Stomach smooth muscle (tissue), 2 donors: ENCODE measurements at regions not wholly inside any gene's neighbourhood (a gene's known extent, or its start where the extent isn't known, plus 50 kb on each side); places are given as distances from the start of the nearest gene placed in this dataset.

ENCODE experiments used
- H3K27ac ChIP-seq: one replicate; pipeline ENCODE4 v1.7.0; 2013; ENCODE audit warnings: mild to moderate bottlenecking, low read length, inconsistent platforms
- H3K27me3 ChIP-seq, 2 donors: one replicate each; pipeline ENCODE4 v1.7.0; 2013; ENCODE audit warnings: low read length in 2 of 2; ENCODE audit not compliant: insufficient read depth in 2 of 2, control insufficient read depth in 1 of 2
- H3K36me3 ChIP-seq, 2 donors: one replicate each; pipeline ENCODE4 v1.7.0; 2013; ENCODE audit warnings: low read length in 2 of 2; ENCODE audit not compliant: control insufficient read depth in 2 of 2, insufficient read depth in 2 of 2
- H3K4me1 ChIP-seq: one replicate; pipeline ENCODE4 v1.7.0; 2013; ENCODE audit warnings: low read length; ENCODE audit not compliant: control insufficient read depth, insufficient read depth
- H3K4me3 ChIP-seq, 2 donors: one replicate each; pipeline ENCODE4 v1.7.0; 2013; ENCODE audit warnings: low read length in 2 of 2
- H3K9ac ChIP-seq, 2 donors: one replicate each; pipeline ENCODE4 v1.7.0; 2013; ENCODE audit warnings: low read length in 2 of 2, mild to moderate bottlenecking in 1 of 2
- H3K9me3 ChIP-seq, 2 donors: one replicate each; pipeline ENCODE4 v1.7.0; 2013; ENCODE audit warnings: low read length in 2 of 2; ENCODE audit not compliant: control insufficient read depth in 2 of 2
- donor health status: healthy.
- donor health status: Pancreatic carcinoma.

GRCh38 chr17:72021417-72022041 is 99.3 kb upstream of the SOX9 start:
- Histone ChIP-seq H3K27me3 (peaks cover 2 to 4% of the 10 kb centered on the region in 2 donors), H3K27ac (no peak overlapping the region), H3K4me1 (no peaks in the 10 kb centered on the region), H3K36me3 (no peaks in the 10 kb centered on the region), H3K4me3 (no peak overlapping the region), H3K9ac (no peak overlapping the region), H3K9me3 (peaks cover 0 to 5% of the 10 kb centered on the region in 2 donors)

GRCh38 chr17:72022328-72023275 is 98.2 kb upstream of the SOX9 start:
- no peaks in the 10 kb centered on the region for H3K4me1 ChIP-seq
- H3K27me3 ChIP-seq = peaks cover 4% of the 10 kb centered on the region in 2 donors
- H3K36me3 ChIP-seq = no peaks in the 10 kb centered on the region
- H3K4me3 ChIP-seq = no peak overlapping the region
- H3K9ac ChIP-seq = no peak overlapping the region
- H3K9me3 ChIP-seq = peaks cover 0 to 5% of the 10 kb centered on the region in 2 donors
- no peak overlapping the region for H3K27ac ChIP-seq

GRCh38 chr17:72024457-72024856 is 96.4 kb upstream of the SOX9 start:
- Histone ChIP-seq H3K27ac (no peak overlapping the region), H3K4me3 (no peak overlapping the region), H3K4me1 (no peaks in the 10 kb centered on the region), H3K27me3 (peaks cover 4 to 7% of the 10 kb centered on the region in 2 donors), H3K36me3 (no peaks in the 10 kb centered on the region), H3K9ac (no peak overlapping the region), H3K9me3 (no peaks in the 10 kb centered on the region)

- no peak overlapping the region for H3K4me3 ChIP-seq
- H3K9ac ChIP-seq = no peak overlapping the region
- no peak overlapping the region for H3K27ac ChIP-seq
- no peaks in the 10 kb centered on the region for H3K4me1 ChIP-seq
- no peaks in the 10 kb centered on the region for H3K36me3 ChIP-seq
- H3K27me3 ChIP-seq = peaks cover 4 to 7% of the 10 kb centered on the region in 2 donors
- H3K9me3 ChIP-seq = no peaks in the 10 kb centered on the region
Measured at GRCh38 chr17:72025113-72025512, 95.7 kb upstream of the SOX9 start.

- no peaks in the 10 kb centered on the region for H3K36me3 ChIP-seq
- peak overlapping the region; percentile 50 to 70 for H3K4me3 ChIP-seq
- no peak overlapping the region for H3K27ac ChIP-seq
- peaks cover 2 to 3% of the 10 kb centered on the region in 2 donors for H3K27me3 ChIP-seq
- H3K9me3 ChIP-seq = no peaks in the 10 kb centered on the region
- H3K4me1 ChIP-seq = peaks cover 2% of the 10 kb centered on the region
- H3K9ac ChIP-seq = no peak overlapping the region
Measured at GRCh38 chr17:72030067-72030899, 90.5 kb upstream of the SOX9 start.

GRCh38 chr17:72031219-72031884 is 89.5 kb upstream of the SOX9 start:
- no peaks in the 10 kb centered on the region for H3K9me3 ChIP-seq
- peaks cover 2 to 3% of the 10 kb centered on the region in 2 donors for H3K27me3 ChIP-seq
- H3K9ac ChIP-seq = no peak overlapping the region
- H3K4me1 ChIP-seq = peaks cover 2% of the 10 kb centered on the region
- H3K4me3 ChIP-seq = no peak overlapping the region
- H3K36me3 ChIP-seq = no peaks in the 10 kb centered on the region
- no peak overlapping the region for H3K27ac ChIP-seq

- Histone ChIP-seq H3K27ac (no peak overlapping the region), H3K9me3 (no peaks in the 10 kb centered on the region), H3K9ac (no peak overlapping the region), H3K4me3 (no peak overlapping the region), H3K27me3 (peaks cover 0 to 3% of the 10 kb centered on the region in 2 donors), H3K4me1 (peaks cover 2% of the 10 kb centered on the region), H3K36me3 (no peaks in the 10 kb centered on the region)
Measured at GRCh38 chr17:72033334-72033733, 87.5 kb upstream of the SOX9 start.

- H3K27ac ChIP-seq = no peak overlapping the region
- H3K4me1 ChIP-seq = peaks cover 2% of the 10 kb centered on the region
- H3K36me3 ChIP-seq = no peaks in the 10 kb centered on the region
- H3K9me3 ChIP-seq = no peaks in the 10 kb centered on the region
- no peak overlapping the region for H3K9ac ChIP-seq
- no peak overlapping the region for H3K4me3 ChIP-seq
- H3K27me3 ChIP-seq = peaks cover 0 to under 1% of the 10 kb centered on the region in 2 donors
Measured at GRCh38 chr17:72034000-72034399, 86.8 kb upstream of the SOX9 start.

GRCh38 chr17:72038427-72038826 is 82.4 kb upstream of the SOX9 start:
- Histone ChIP-seq H3K9ac (no peak overlapping the region), H3K27ac (no peak overlapping the region), H3K4me1 (no peaks in the 10 kb centered on the region), H3K36me3 (no peaks in the 10 kb centered on the region), H3K9me3 (no peaks in the 10 kb centered on the region), H3K27me3 (no peaks in the 10 kb centered on the region), H3K4me3 (no peak overlapping the region)

- H3K27me3 ChIP-seq = no peaks in the 10 kb centered on the region
- H3K4me3 ChIP-seq = no peak overlapping the region
- H3K36me3 ChIP-seq = no peaks in the 10 kb centered on the region
- H3K27ac ChIP-seq = no peak overlapping the region
- no peaks in the 10 kb centered on the region for H3K9me3 ChIP-seq
- no peaks in the 10 kb centered on the region for H3K4me1 ChIP-seq
- H3K9ac ChIP-seq = no peak overlapping the region
Measured at GRCh38 chr17:72039490-72039889, 81.3 kb upstream of the SOX9 start.
